CD4-positive, alpha-beta T cell treated with Interferon gamma for 1 hour (primary cell): ENCODE measurements at regions not wholly inside any gene's neighbourhood (a gene's known extent, or its start where the extent isn't known, plus 50 kb on each side); places are given as distances from the start of the nearest gene placed in this dataset.
"Not testable (repeated sequence)": the region's sequence is repeated elsewhere in the genome, so short reads cannot be mapped to it uniquely, and the experiment has no call there.

Source experiments
- DNase-seq: peaks from one replicate; pipeline ENCODE4 v3.0.0-alpha.2; 2020

- no peak for DNase-seq
These were observed 215.5 kb upstream of the UGT8 start for GRCh38 chr4:114383067-114383466.

- DNase-seq, result no peak
These were observed 214.9 kb upstream of the UGT8 start for GRCh38 chr4:114383721-114384120.

GRCh38 chr4:114384629-114385028, 214.0 kb upstream of the UGT8 start:
- DNase-seq, result no peak

- no peak for DNase-seq
These were observed 213.2 kb upstream of the UGT8 start for GRCh38 chr4:114385195-114385985.

- DNase-seq, result no peak
These were observed 211.9 kb upstream of the UGT8 start for GRCh38 chr4:114386637-114387233.

GRCh38 chr4:114389070-114389685, 209.4 kb upstream of the UGT8 start:
- DNase-seq, result no peak

- DNase-seq, result no peak
These were observed 205.1 kb upstream of the UGT8 start for GRCh38 chr4:114393295-114394038.

GRCh38 chr4:114396808-114397207, 201.8 kb upstream of the UGT8 start:
- no peak for DNase-seq

- no peak for DNase-seq
These were observed 200.2 kb upstream of the UGT8 start for GRCh38 chr4:114398410-114398809.

- no peak for DNase-seq
These were observed 199.5 kb upstream of the UGT8 start for GRCh38 chr4:114399105-114399504.

GRCh38 chr4:114400531-114400930, 198.1 kb upstream of the UGT8 start:
- DNase-seq, result no peak

- no peak for DNase-seq
These were observed 197.1 kb upstream of the UGT8 start for GRCh38 chr4:114401483-114401882.

- no peak for DNase-seq
These were observed 181.4 kb upstream of the UGT8 start for GRCh38 chr4:114417214-114417613.

- no peak for DNase-seq
These were observed 178.5 kb upstream of the UGT8 start for GRCh38 chr4:114420069-114420468.

- DNase-seq, result no peak
These were observed 175.0 kb upstream of the UGT8 start for GRCh38 chr4:114423582-114423981.

- no peak for DNase-seq
These were observed 163.5 kb upstream of the UGT8 start for GRCh38 chr4:114435116-114435515.

- no peak for DNase-seq
These were observed 155.8 kb upstream of the UGT8 start for GRCh38 chr4:114442856-114443255.

GRCh38 chr4:114444211-114444610, 154.4 kb upstream of the UGT8 start:
- DNase-seq, result no peak

GRCh38 chr4:114447963-114448516, 150.6 kb upstream of the UGT8 start:
- DNase-seq, result not testable (repeated sequence)

GRCh38 chr4:114458728-114459127, 139.9 kb upstream of the UGT8 start:
- no peak for DNase-seq

- no peak for DNase-seq
These were observed 133.8 kb upstream of the UGT8 start for GRCh38 chr4:114464726-114465272.

- no peak for DNase-seq
These were observed 132.8 kb upstream of the UGT8 start for GRCh38 chr4:114465766-114466165.

- no peak for DNase-seq
These were observed 132.3 kb upstream of the UGT8 start for GRCh38 chr4:114466299-114466698.
